GM12872 (cell line): ENCODE measurements at regions not wholly inside any gene's neighbourhood (a gene's known extent, or its start where the extent isn't known, plus 50 kb on each side); places are given as distances from the start of the nearest gene placed in this dataset.

Experiments used
- TF ChIP-seq, protein P1 (sequence below): IDR thresholded peaks from 3 replicates; pipeline ENCODE4 v1.5.1; 2011; ENCODE audit warnings: low read depth, mild to moderate bottlenecking, low read length, moderate library complexity; ENCODE audit not compliant: insufficient read depth

DNA sequence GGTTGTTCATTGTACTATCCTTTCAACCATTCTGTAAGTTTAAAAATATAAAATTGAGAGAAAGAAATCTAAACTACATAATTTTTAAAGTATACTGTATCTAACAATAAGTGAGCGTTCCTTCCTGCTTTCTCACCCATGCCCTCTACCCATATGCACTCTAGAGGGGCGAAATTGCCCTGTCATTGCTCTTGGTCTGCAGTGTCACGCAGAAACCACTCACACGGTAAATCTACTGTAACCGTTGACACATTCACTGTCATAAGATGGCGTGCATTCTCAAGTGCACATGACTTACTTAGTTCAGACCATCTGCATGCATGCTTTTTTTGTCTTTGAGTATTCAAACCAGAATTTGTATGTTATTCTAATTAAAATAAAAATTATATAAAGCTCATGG is 55.7 kb upstream of the NIPBL start:
- TF ChIP-seq, protein P1, sequence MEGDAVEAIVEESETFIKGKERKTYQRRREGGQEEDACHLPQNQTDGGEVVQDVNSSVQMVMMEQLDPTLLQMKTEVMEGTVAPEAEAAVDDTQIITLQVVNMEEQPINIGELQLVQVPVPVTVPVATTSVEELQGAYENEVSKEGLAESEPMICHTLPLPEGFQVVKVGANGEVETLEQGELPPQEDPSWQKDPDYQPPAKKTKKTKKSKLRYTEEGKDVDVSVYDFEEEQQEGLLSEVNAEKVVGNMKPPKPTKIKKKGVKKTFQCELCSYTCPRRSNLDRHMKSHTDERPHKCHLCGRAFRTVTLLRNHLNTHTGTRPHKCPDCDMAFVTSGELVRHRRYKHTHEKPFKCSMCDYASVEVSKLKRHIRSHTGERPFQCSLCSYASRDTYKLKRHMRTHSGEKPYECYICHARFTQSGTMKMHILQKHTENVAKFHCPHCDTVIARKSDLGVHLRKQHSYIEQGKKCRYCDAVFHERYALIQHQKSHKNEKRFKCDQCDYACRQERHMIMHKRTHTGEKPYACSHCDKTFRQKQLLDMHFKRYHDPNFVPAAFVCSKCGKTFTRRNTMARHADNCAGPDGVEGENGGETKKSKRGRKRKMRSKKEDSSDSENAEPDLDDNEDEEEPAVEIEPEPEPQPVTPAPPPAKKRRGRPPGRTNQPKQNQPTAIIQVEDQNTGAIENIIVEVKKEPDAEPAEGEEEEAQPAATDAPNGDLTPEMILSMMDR = no peak

GRCh38 chr5:36826694-36827093 is 49.9 kb upstream of the NIPBL start:
- TF ChIP-seq, protein P1 = no peak
